HT1080 (cell line): ENCODE measurements at regions not wholly inside any gene's neighbourhood (a gene's known extent, or its start where the extent isn't known, plus 50 kb on each side); places are given as distances from the start of the nearest gene placed in this dataset.

Source experiments
- DNase-seq: peaks from one replicate; pipeline ENCODE4 v3.0.0-alpha.2; 2015; ENCODE audit warnings: low read depth

GRCh38 chr16:85971902-85972638 is 73.1 kb downstream of the IRF8 start:
- no peak for DNase-seq

DNA sequence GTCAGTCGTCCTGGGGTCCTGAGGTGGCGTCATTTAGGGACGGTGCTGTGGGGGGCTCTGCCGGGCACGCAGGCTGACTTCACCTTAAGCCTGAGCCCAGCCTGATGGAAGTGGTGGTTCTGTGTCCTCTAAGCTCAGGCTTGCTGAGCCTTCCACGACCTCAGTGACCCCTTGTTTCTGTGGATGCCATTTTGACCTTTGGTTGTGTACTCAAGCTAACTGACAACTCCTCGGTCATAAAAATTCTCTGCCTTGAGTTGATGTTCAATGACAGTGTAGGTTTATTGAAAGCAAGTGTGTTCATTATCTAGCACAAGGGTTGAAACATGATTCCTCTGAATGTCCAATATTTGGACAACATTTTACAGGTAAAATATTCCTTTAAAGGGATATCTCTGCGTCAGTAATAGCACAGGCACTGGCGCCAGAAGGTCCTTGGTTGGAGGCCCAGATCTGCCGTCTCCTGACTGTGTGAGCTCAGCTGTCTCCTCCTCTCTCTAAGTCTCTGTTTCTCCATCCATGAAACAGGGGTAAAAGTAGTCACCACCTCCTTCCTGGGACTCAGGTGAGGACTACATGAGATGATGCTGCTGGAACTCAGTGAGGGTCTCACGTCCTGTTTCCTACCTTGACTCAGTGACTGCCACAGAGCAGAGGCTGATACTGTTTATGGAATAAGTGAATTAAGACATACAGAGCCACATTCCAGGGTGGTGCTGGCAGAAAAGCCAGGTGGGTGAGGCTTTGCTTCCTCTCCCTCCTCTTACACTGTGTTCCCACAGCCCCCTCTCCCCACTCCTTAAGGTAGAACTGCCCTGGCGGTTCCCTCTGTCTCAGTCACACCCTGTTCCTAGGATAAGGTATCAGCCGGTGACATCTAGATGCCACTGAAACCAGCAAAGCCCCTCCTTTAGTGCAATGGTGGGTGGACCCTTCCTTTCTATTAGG is 75.7 kb downstream of the IRF8 start:
- DNase-seq: no peak

GRCh38 chr16:85975451-85975981 is 76.6 kb downstream of the IRF8 start:
- DNase-seq: no peak

- no peak for DNase-seq
Observed at GRCh38 chr16:85978291-85978775, 79.4 kb downstream of the IRF8 start.

- DNase-seq: no peak
Observed at GRCh38 chr16:85978976-85979375, 80.0 kb downstream of the IRF8 start.

- no peak for DNase-seq
Observed at GRCh38 chr16:85979605-85980004, 80.6 kb downstream of the IRF8 start.

GRCh38 chr16:85980686-85981085 is 81.7 kb downstream of the IRF8 start:
- DNase-seq: no peak

DNA sequence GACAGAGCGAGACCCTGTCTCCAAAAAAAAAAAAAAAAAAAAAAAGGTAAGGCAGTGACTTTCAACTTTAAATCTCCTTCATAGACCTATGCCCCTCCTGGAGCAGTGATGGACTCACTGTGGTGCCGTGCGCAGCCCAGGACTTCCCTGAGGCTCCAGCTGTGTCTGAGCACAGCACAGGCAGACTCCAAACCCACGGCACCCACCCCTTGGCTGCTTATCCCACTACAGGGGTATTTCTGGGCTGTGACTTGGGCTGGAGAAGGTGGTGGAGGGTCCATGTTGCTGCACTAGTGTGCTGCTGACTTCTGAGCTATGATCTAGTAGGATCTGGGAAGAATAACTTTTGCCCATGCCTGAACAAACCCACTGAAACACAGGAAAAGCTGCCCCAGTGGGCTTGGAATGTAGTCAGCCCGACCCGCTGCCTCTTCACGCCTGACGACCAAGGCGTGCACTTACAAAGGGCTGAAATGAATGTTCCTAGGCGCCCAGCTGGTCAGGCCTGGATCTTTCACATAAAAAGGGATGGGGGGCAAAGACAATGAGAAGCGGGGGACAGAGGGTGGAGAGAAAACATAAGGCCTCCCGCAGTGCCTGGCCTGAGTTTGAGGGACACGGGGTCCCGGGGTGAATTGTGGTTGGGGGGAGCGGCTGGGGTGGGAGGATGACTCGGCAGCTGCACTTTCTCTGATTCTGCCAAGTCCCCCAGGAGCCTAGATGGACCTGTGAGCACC is 83.0 kb downstream of the IRF8 start:
- DNase-seq: no peak

- no peak for DNase-seq
Observed at GRCh38 chr16:85982563-85982939, 83.6 kb downstream of the IRF8 start.

DNA sequence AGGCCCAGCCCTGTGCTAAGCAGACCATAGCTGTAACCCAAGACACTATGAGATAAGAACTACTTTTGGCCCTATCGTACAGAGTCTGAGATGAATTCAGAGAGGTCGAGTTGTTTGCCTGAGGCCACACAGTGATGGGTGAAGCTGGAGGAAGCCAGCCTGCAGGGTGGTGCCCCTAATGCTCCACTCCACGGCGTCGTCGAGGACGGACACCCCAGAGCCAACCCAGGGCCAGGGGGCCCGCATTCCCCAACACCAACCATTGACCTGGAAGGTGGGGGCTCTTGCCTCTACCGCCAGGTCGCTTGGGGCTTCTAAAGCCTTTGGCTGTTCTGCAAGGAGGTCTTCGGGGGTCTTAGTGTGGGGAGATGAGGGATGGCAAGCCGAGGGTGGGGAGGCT is 84.1 kb downstream of the IRF8 start:
- DNase-seq: no peak

DNA sequence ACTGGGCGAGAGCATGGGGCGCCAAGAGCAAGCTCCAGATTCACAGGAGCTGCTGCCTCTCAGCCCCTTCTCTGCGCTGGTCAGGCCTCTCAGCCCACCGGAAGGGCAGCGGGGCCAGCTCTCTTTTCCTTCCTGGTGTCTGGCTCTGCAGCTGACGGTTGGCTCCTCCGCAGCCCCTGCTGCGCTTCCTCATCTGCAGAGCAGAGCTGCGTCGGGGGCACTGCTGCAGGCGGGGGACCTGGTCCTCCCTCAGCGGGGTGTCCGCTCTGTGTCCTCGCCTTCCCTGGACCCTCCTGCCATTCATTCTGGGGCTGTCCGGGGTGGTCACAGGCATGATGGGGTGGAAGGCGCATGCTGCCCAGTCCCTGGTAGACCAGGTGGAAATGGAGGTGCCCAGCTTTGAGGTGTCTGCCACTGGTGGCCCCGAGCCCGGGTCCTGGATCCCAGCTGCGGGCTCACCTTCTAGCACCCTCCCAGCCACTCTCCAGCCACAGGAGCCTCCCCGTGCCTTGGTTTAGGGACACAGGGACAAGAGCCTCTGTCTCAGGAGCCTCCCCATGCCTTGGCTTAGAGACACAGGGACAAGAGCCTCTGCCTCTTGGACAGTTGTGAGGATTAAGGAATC is 84.8 kb downstream of the IRF8 start:
- no peak for DNase-seq

DNA sequence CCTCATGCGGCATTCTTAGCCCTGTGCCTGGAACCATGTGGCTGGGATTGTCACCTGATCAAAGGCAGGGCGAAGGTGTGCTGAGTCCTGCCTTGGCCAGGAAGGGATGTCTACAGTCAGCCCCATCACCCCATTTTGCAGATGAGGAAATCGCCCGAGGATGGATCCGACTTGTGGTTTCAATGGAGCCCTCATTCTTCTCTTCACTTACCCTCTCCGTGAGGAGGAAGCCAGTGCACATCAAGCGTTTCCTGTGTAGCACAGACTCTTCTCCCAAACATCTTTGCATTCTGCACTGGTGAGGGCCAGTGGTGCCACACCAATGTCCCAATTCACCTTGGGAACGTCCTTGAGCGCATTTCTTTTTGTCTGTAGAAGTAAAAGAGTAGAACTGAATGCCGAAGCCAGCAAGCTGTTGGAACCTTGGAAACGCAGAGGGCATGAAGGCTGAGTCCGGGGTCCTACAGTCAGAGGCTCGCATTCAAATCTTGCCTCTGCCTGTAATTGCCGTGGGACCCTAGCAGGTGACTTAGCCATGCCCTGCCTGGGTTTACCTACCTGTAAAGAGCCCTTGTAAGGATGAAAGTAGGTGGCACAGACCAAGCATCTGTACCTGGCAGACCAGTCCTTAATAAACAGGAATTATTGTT is 85.4 kb downstream of the IRF8 start:
- no peak for DNase-seq

GRCh38 chr16:85984947-85985451 is 86.0 kb downstream of the IRF8 start:
- DNase-seq: no peak

GRCh38 chr16:85986931-85987749 is 88.2 kb downstream of the IRF8 start:
- no peak for DNase-seq

GRCh38 chr16:85987750-85988078 is 88.8 kb downstream of the IRF8 start:
- DNase-seq: no peak

DNA sequence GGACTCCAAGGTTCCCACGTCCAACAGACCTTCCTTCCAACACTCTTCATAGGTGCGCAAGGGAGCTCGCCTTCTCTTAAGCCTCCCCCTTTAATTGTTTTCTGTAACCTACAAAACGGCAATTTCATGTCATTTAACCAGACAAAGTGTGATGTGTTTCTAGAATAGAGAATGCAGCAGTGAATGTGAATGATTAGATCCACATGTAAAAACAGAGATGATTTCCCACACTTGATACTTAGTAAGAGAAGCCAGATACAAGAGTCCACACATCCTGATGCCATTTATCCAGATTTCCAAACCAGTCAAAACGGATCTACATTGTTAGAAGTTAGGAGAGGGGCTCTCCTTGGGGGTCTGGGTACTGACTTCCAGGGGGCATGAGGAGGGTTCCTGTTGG is 89.3 kb downstream of the IRF8 start:
- no peak for DNase-seq

DNA sequence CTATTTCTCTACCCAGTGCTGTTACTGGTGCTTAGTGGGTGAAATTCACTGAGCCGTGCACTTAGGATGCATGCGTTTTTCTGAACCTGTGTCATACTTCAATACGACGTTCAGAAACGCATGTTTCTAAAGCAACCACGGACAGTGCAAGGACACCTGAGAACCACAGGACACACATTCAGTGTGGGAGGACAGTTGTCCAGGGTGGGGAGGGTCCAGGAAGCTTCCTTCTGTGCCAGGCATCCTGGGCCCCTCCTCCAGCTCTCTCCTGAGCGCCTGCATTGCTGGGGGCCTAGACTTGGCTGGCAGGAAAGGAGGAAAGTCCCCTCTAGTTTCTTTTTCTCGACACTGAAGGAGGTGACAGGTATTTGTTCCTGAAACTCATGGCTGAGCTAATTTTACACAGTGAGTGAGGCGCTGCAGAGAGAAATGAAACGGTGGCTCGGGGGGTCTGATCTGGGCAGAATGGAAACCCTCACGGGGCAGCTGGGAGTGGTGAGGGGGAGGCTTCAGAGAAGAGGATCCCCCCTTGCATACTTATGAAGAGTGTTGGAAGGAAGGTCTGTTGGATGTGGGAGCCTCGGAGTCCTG is 89.9 kb downstream of the IRF8 start:
- no peak for DNase-seq

DNA sequence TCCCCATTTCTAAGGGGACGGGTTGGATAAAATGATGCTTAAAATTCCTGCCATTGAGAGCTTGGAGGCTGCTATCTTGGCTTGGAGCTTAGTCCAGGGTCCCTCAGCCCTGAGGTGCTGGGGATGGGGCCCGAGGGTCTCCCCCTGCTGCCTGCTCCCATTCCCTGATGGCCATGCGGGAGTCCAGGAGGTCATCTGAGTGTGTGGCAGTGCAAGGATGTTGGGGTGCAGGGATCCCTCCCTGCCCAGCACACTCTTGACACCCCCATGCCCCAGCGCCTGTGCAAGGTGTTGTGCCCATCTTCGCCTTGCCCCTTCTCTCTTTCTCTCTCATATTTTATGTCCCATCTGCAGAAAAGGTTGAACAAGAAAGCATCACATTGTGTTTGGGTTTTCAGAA is 90.4 kb downstream of the IRF8 start:
- no peak for DNase-seq
